NCI-H226 (cell line): ENCODE measurements at regions not wholly inside any gene's neighbourhood (a gene's known extent, or its start where the extent isn't known, plus 50 kb on each side); places are given as distances from the start of the nearest gene placed in this dataset.

ENCODE experiments used
- DNase-seq: peaks from one replicate; pipeline ENCODE4 v3.0.0-alpha.2; 2015

DNA sequence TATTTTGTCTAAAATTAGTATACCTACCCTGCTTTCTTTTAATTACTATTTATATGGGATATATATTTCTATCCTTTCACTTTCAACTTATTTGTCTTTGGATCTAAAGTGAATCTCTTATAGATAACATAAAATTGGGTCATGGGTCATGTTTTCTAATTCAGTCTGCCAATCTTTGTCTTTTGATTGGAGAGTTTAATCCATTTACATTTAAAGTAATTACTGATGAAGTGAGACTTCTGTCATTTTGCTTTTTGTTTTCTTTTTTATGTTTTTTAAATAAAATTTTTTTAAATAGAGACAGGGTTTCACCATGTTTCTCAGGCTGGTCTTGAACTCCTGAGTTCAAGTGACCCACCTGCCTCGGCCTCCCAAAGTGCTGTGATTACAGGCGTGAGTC lies 50.5 kb upstream of the PRDM1 start:
- DNase-seq = no peak

GRCh38 chr6:106033806-106034205 lies 52.3 kb upstream of the PRDM1 start:
- no peak for DNase-seq

DNA sequence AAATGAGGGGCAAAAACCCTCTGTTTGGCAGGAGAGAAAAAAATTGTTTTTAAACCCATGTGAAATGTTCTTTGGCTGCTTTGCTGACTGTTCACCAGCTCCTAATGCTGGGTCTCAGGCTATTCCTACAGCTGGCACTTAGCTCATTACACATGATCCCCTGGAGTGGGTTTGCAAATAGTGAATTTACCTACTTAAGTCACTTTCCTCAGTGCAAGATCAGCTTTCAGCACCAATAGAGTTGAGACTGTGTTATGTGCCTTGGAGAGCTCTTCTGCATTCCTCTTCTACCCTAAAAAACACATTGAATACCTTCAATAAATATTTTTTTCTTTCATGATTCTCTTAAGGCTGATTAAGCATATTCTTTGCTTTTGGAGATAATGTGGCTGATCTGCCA lies 58.4 kb upstream of the PRDM1 start:
- no peak for DNase-seq

DNA sequence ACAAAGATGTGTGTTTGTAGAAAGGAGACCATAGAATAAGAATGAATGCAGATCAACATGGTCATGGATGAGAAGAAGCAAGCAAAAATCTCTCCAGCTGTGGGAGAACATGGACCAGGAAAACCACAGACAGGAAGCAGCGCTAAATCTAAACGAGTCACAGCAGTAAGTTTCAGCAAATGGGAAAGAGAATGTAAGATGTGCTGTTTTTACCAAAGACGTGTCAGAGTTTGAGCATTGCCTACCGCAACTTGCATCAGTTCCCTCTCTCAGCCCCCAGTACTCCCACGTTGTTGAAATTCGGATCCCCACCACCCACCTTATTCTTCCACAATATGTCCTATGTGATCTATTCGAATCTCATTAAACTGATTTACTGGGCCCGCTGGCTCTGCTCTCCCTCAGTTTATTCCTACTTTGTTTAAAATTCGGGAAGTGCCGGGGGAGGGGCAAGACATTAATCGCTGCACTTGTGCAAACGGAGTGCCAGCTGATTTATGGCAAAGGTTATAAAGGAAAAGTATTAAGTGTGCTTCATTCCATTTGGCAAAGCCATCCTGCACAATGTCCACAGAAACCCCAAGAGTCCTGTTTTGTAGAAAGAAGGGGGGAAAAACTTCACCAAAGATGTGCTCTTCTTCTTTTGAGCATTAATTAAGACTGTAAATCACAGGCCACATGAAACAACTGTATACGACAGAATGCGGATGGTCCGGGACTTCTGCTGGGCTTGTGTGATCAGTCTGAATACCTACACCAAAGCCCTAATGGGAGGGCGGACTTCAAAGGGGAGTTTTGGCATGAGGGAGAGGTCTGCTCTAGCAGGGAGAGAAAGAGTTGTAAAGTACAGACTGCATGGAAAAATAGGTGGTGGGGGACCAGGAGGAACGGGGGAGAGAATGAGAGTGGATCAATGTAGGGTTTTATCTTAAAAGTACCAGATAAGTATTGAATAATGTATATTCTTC lies 59.1 kb upstream of the PRDM1 start:
- peak; percentile 14 for DNase-seq

- no peak for DNase-seq
Observed at GRCh38 chr6:106025655-106026054, 60.5 kb upstream of the PRDM1 start.

GRCh38 chr6:106022801-106023200 lies 63.3 kb upstream of the PRDM1 start:
- DNase-seq = no peak

GRCh38 chr6:106017454-106017853 lies 68.7 kb upstream of the PRDM1 start:
- no peak for DNase-seq

- DNase-seq = no peak
Observed at GRCh38 chr6:106014955-106015354, 71.2 kb upstream of the PRDM1 start.

DNA sequence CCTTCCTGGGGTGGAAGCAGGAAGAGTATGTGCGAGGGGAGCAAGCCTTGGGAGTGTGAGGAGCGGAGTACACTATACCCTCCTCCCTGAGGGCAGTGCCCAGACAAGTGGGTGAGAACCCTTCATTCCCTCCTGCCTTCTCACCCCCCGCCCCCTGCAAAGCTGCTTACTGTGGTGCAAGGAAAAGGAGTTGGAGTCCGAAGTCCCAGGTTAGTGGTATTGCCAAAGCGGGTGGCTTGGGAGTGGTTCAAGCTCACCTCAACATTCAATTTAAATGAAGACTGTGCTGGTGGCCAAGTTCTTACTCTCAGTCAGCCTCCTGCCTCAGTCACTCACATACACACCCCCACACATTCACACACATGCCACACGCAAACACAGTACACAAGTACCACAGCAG lies 74.7 kb upstream of the PRDM1 start:
- no peak for DNase-seq

DNA sequence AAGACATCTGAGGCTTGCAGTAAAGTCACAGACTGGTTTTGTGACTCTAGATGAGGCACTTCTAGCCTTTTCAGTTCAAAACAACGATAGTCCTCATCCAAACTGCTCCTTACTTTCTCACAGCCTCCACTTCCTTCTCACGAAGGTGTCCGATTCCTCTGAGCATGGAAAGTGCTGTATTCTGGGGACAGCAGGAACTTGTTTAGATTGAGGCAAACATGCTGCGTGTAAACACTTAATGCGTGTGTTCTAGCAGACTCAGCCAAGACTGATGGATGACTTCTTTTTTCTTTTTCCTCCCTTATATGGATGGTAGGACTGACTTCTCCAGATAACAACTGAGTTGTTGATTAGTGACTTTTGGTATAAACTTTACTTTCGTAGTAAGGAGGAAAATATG lies 80.2 kb upstream of the PRDM1 start:
- DNase-seq = no peak

DNA sequence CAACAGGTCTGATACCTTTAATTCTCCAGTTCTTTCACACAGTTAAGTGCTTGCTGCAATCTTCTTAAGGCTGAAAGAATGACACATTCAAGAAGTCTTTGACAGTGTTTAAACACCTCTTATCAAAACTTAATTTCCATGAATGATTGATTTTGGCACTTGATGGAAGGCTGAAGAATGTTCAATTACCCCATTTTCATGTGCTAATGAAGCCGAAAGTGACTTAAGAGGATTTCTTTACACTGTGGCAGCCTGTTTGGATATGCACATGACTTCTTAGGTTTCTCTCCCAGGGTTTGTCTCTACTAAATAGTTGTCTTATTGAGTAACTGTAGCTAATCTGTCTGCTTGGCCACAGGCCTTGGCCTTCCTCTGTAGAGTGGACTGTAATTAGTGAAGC lies 81.1 kb upstream of the PRDM1 start:
- no peak for DNase-seq

DNA sequence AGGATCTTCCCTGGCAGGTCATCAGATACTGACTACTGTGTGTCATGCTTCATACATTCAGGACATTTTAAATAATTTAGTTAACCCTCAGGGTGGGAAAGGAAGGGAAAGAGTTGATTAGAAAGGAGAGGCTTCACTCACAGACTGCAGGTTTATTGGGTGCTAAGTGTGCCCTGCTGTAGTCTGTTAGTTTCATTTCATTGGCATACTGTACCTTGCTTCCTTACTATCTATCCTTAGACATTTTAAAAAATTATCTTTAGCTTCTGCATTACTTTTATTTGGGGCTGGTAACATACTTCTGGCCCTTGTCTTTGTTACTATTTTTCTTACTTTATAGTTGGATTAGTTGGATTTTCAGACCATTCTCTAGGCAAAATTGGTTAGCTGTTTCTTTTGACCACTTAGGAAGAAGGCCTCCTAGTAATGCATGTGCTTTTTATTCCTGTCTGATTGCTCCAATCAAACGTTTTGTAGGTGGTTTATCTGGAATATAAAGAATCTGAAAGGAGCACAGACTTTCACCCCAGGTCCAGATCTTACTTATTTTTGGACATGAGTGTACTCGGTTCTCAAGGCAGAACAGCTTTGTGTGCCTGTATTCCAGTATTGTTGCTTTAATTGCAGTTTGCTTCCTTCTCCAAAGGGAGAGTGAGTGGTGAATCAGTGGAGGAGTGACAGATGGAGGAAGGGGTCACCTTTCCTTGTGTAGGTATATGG lies 82.7 kb upstream of the PRDM1 start:
- no peak for DNase-seq

- DNase-seq = no peak
Observed at GRCh38 chr6:106002005-106002404, 84.1 kb upstream of the PRDM1 start.

DNA sequence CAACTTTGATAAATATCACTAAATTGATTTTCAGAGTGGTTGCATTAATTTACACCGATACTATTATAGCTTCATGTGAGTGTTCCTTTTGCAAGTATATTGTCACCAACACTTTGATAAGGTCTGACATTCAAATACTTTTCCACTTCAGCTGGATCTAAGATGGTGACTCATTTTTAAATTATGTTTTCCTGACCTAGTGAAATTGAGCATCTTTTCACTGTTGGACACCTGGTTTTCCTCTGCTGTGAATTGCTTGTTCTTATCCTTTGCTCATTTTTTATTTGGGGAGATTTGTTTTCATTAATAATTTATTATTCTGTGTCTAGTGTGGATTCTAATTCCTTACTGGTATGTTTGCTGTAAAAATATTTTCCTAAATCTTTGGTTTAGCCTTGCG lies 85.2 kb upstream of the PRDM1 start:
- no peak for DNase-seq

DNA sequence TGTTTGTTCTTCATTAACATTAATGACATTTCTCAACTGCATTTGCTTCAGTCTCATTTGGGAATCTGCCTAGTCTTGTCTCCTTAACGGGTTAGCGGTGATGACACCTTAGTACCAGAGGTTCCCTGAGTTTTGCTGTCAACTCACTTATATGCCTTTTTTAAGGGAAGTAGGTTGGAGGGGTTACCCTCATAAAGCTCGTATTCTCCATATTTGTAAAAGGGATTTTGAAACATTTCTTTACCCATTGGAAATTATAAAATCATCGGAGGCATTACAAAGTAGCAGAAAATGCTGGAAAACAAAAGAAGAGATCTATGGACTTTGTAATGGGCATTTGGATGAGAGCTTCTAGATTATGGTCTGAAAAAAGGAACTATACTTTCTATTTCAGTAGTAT lies 88.7 kb upstream of the PRDM1 start:
- no peak for DNase-seq

- no peak for DNase-seq
Observed at GRCh38 chr6:105995391-105995865, 90.7 kb upstream of the PRDM1 start.

GRCh38 chr6:105994591-105995390 lies 91.3 kb upstream of the PRDM1 start:
- no peak for DNase-seq

DNA sequence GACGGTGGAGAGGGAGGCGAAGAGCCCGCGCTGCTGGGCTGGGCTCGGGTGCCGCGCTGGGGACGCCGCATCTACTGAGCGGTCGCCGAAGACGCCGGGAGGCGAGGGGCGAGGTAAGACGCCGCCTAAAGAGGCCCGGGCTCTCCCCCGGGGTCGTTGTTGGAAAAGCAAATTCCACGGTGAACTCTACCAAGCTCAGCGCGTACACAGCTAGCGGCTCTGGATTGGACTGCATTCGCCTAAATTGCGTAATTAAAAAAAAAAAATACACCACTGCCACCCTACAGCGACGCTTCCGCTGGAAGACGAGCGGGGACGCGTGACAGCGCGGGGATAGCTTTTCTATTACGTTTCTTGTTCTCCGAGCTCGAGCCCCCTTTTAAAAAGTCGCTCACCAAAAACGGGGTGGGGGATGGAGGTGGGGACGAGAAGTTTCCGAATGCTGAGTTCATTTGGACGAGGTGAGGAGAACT lies 92.0 kb upstream of the PRDM1 start:
- no peak for DNase-seq

DNA sequence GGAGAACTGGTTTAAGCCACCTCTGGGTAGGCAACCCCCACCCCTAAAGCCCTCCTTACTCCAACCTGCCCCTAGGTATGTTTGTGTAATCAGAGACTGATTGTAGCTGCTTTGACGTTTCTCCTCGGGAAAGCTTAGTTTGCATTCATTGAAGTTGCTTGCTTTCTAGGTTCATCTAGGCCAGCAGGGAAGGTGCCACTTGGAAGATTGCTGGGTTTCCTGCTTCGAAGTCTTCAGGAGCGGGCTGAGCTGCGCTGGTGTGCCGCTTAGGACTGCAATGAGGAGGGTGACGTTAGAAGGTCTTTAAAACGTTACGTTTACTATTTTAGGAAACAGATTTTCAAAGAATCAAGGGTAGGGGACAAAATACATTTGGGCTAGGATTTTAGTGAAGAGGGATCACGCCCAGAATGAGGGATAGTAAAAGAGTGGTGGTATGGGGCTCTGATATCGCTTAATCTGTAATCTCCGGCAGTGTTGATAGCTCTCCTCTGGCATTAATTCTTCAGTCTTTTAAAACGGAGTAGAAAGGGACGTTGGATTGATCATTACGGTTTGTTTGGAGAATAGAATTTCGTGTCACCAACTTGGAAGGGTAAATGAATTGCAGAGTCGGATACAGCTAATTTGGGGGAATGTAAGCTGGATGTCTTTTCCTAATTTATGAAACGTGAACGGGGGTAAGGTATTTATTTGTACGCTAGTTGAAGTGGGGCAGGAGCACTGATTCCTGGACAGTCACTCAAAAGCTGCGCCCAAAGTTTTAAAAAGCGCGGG lies 92.6 kb upstream of the PRDM1 start:
- no peak for DNase-seq

- DNase-seq = peak; percentile 72
Observed at GRCh38 chr6:105992315-105992961, 93.7 kb upstream of the PRDM1 start.

GRCh38 chr6:105991561-105992314 lies 94.4 kb upstream of the PRDM1 start:
- DNase-seq = no peak
